GM12874 (cell line): ENCODE measurements at regions not wholly inside any gene's neighbourhood (a gene's known extent, or its start where the extent isn't known, plus 50 kb on each side); places are given as distances from the start of the nearest gene placed in this dataset.

ENCODE experiments used
- TF ChIP-seq, protein P1 (sequence below): IDR thresholded peaks from 2 replicates; pipeline ENCODE4 v1.5.1; 2011; ENCODE audit warnings: low read depth, mild to moderate bottlenecking, control low read depth, low read length, moderate library complexity; ENCODE audit not compliant: insufficient read depth

- TF ChIP-seq, protein P1, sequence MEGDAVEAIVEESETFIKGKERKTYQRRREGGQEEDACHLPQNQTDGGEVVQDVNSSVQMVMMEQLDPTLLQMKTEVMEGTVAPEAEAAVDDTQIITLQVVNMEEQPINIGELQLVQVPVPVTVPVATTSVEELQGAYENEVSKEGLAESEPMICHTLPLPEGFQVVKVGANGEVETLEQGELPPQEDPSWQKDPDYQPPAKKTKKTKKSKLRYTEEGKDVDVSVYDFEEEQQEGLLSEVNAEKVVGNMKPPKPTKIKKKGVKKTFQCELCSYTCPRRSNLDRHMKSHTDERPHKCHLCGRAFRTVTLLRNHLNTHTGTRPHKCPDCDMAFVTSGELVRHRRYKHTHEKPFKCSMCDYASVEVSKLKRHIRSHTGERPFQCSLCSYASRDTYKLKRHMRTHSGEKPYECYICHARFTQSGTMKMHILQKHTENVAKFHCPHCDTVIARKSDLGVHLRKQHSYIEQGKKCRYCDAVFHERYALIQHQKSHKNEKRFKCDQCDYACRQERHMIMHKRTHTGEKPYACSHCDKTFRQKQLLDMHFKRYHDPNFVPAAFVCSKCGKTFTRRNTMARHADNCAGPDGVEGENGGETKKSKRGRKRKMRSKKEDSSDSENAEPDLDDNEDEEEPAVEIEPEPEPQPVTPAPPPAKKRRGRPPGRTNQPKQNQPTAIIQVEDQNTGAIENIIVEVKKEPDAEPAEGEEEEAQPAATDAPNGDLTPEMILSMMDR, result no peak
These were observed 337.5 kb downstream of the SOX9 start for GRCh38 chr17:72458301-72458700.

DNA sequence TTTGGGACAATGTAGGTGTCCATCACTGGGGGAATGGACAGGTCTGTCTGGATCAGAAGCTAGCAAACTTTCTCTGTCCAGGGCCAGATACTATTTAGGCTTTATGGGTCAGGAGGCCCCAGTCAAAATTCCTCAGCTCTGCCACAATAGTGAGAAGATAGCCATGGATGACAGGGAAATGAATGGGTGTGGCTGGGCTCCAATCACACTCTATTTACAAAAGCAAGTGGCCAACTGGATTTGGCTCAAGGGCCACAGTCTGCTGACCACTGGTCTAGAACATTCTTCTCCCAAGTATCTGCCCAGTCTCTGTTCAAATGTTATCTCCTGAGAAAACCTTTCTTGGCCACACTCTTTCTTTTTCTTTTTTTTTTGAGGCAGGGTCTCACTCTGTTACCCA lies 339.9 kb downstream of the SOX9 start:
- TF ChIP-seq, protein P1, result no peak

GRCh38 chr17:72461757-72462156 lies 340.9 kb downstream of the SOX9 start:
- TF ChIP-seq, protein P1, result no peak

DNA sequence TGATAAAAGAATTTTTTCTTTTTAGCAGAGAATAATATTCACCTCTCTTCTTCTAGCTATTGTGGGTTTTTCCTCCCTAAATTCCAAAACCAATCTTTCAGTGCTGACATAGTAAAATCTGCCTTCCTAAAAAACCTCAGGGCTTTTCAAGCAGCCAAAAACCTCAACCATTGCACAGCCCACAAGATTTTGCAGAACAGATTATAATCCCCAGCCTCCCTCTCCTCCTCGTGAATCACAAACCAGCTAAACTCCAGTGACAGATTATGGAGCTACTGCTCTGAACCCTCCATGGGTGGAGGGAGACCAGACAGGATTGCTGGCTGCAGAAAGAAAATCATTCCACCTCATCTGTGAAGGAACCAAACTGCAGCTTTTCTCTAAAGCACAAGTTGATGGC lies 341.6 kb downstream of the SOX9 start:
- TF ChIP-seq, protein P1, result no peak

- TF ChIP-seq, protein P1, result no peak
These were observed 342.0 kb downstream of the SOX9 start for GRCh38 chr17:72462814-72463213.

DNA sequence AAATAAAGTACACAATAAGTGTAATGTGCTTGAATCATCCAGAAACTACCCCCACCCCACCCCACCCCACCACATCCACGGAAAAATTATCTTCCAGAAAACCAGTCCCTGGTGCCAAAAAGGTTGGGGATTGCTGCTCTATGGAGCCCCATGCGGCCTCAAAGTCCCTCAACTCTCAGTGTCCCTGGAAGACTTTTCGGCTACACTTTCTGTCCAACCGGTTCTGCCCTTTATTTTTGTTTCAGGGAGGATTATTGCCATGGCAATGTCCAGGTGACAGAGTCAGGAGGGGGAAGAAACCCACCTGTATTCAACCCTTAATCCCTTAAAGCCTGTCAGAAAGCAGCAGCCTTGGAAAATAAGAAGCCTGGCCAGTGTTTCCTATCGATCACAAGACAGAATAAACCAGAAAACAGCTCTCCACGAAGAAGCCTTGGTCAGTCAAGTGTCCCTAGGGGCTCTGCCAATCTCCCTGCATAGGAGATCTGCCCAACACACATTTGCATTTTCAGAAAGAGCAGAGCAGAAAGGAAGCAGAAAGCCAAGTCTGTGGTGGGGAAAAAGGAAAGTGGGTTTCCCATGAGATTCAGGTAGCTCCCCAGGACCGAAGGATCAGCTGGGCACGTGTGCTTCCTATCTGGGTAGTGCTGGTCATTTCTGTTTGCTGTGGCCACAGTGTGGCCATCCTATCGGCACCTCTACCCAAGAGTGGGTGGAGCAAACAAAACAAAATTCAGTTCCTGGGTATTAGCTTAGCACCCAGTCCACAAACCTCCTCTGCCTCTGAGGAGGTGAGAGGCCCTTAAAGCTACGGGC lies 342.7 kb downstream of the SOX9 start:
- TF ChIP-seq, protein P1, result no peak

GRCh38 chr17:72465191-72466024 lies 344.6 kb downstream of the SOX9 start:
- TF ChIP-seq, protein P1, result no peak
